Lower lobe of right lung (tissue), 2 donors: ENCODE measurements at regions not wholly inside any gene's neighbourhood (a gene's known extent, or its start where the extent isn't known, plus 50 kb on each side); places are given as distances from the start of the nearest gene placed in this dataset.

Source experiments
- ATAC-seq, 2 donors: fragments of 200-7000 bp; cut with Tn5 transposase; one replicate each; pipeline ENCODE4 v1.9.1; 2020 to 2022; ENCODE audit warnings: mild to moderate bottlenecking in 2 of 2, moderate library complexity in 2 of 2
- DNase-seq: peaks from one replicate; pipeline ENCODE4 v3.0.0-alpha.2; 2020
- H3K27ac ChIP-seq: fragments of 200-600 bp; one replicate; pipeline ENCODE4 v1.8.0; 2022
- H3K27me3 ChIP-seq: fragments of 200-600 bp; one replicate; pipeline ENCODE4 v1.8.0; 2022; ENCODE audit warnings: low read depth
- H3K36me3 ChIP-seq: fragments of 200-600 bp; one replicate; pipeline ENCODE4 v1.8.0; 2022; ENCODE audit warnings: mild to moderate bottlenecking
- H3K4me1 ChIP-seq: fragments of 200-600 bp; one replicate; pipeline ENCODE4 v1.8.0; 2022
- H3K4me3 ChIP-seq: fragments of 200-600 bp; one replicate; pipeline ENCODE4 v1.8.0; 2022; ENCODE audit warnings: mild to moderate bottlenecking
- H3K9me3 ChIP-seq: fragments of 200-600 bp; one replicate; pipeline ENCODE4 v1.8.0; 2022
- intact Hi-C: fragments of 100-400 bp; cut with DNase I; formaldehyde crosslinking; loops from one replicate; pipeline ENCODE4 v1.11.0; 2022
- TF ChIP-seq, protein P1 (sequence below): fragments of 200-600 bp; IDR thresholded peaks from one replicate; pipeline ENCODE4 v1.8.0; 2022; ENCODE audit warnings: antibody characterized with exemption, mild to moderate bottlenecking
- donor health status: DM: no; HTN: yes; CAD: no; lungs with severe emphysema.

DNA sequence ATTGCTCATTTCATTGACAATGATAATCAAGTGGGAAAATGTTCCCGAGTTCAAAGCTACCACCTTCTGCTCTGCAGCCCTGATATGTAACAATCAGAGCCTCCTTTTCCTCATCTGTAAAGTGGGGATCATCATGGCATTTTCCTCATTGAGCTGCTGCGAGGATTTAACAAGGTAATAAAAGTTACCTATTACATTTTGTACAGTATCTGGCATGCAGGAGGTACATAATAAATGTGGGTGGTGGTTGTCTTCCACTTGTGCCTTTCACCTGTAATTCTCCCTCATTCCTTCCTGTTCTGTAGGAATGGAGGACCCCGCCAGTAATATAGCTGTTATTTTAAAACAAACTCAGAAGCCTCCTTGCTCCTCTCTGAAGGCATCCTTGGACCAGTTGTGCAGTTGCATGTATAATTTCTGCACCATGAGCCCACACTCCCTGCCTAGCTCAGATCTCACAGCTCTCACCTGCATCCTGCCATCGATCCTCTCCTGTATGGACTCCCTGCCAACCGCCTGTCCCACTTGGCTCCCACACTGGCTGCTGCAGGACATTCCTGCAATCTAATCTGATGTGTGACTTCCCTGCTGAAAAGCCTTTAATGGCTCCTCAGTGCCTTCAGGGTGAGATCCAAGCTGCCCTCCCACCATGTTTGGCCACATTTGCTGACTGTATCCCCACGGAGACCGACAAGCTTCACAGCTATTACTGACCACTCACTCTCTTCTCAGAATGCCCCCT lies 350.4 kb downstream of the EN1 start:
- no peak for DNase-seq
- no peaks in the 10 kb centered on the region for H3K9me3 ChIP-seq
- no peaks in the 10 kb centered on the region for H3K4me1 ChIP-seq
- intact Hi-C loops = no loop called here
- no peak for ATAC-seq
- no peaks in the 10 kb centered on the region for H3K36me3 ChIP-seq
- TF ChIP-seq, protein P1, sequence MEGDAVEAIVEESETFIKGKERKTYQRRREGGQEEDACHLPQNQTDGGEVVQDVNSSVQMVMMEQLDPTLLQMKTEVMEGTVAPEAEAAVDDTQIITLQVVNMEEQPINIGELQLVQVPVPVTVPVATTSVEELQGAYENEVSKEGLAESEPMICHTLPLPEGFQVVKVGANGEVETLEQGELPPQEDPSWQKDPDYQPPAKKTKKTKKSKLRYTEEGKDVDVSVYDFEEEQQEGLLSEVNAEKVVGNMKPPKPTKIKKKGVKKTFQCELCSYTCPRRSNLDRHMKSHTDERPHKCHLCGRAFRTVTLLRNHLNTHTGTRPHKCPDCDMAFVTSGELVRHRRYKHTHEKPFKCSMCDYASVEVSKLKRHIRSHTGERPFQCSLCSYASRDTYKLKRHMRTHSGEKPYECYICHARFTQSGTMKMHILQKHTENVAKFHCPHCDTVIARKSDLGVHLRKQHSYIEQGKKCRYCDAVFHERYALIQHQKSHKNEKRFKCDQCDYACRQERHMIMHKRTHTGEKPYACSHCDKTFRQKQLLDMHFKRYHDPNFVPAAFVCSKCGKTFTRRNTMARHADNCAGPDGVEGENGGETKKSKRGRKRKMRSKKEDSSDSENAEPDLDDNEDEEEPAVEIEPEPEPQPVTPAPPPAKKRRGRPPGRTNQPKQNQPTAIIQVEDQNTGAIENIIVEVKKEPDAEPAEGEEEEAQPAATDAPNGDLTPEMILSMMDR = no peak
- no peak overlapping the region for H3K4me3 ChIP-seq
- H3K27ac ChIP-seq = no peak overlapping the region
- H3K27me3 ChIP-seq = peaks cover 6% of the 10 kb centered on the region

DNA sequence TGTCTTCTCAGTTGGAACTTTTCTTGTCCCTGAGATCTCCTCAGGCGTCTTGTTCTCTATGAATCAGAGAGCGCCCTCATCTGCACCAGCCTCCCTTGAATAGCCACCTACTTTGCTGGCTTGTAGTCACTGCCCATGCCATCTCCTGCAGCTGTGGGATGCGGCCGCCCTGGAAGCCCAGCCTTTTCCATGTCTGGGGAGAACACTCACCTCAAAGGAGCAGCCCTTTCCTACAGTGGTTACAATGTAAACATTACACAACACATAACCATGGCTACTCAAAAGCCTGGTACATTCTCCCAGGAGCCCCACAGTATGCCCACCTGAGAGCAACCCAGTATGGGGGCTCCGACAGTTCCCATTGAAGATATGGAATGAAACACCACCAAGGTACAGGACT lies 351.0 kb downstream of the EN1 start:
- Histone ChIP-seq H3K4me3 (no peak overlapping the region), H3K36me3 (no peaks in the 10 kb centered on the region), H3K4me1 (no peaks in the 10 kb centered on the region), H3K9me3 (no peaks in the 10 kb centered on the region), H3K27me3 (peaks cover 6% of the 10 kb centered on the region), H3K27ac (no peak overlapping the region)
- ATAC-seq = no peak
- intact Hi-C loops = no loop called here
- TF ChIP-seq, protein P1 = no peak
- no peak for DNase-seq

DNA sequence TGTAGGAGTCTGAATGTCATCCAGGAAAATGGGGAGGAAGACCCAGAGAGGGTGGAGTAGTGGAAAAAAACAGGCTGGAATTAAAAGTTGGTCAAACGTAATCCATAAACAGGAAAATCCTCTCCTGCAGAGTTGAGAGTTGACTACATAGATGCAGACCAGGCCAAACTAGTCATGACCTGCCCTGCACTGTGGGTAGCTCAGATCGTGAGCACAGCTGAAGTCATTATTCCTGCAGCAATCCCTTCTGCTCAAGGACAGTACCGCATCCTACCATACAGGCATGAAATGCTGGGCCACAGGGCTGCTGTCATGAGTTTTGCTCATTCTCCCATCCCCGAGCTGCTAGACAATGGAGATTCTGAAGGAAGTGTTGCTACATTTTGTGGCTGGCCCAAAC lies 352.2 kb downstream of the EN1 start:
- ATAC-seq (no peak), DNase-seq (no peak)
- intact Hi-C loops = no loop called here
- H3K36me3 ChIP-seq = no peaks in the 10 kb centered on the region
- peaks cover 6% of the 10 kb centered on the region for H3K27me3 ChIP-seq
- H3K4me3 ChIP-seq = no peak overlapping the region
- no peak overlapping the region for H3K27ac ChIP-seq
- H3K4me1 ChIP-seq = no peaks in the 10 kb centered on the region
- TF ChIP-seq, protein P1 = no peak
- no peaks in the 10 kb centered on the region for H3K9me3 ChIP-seq

DNA sequence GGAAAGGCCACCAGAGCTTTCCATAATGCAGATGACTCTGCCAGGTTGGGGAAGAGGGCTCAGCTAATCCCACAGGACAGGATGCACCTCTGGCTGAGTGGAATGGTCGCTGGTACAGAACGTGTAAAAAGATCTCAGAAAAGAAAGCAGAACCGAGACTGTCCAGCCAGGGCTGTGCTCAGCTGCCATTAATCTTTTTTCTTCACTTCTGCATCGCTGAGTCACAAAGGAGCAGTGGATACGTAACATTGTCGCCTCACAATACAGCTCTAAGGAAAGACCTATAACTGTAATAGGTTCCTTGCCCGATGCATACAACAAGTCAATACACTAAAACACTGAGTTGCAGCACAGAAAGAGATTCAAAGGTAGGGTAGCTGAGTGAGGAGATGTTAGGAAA lies 354.2 kb downstream of the EN1 start:
- Histone ChIP-seq H3K27ac (no peak overlapping the region), H3K4me1 (no peaks in the 10 kb centered on the region), H3K9me3 (no peaks in the 10 kb centered on the region), H3K4me3 (no peak overlapping the region), H3K36me3 (no peaks in the 10 kb centered on the region), H3K27me3 (peaks cover 11% of the 10 kb centered on the region)
- ATAC-seq (no peak), DNase-seq (no peak)
- intact Hi-C loops = no loop called here
- TF ChIP-seq, protein P1 = no peak

DNA sequence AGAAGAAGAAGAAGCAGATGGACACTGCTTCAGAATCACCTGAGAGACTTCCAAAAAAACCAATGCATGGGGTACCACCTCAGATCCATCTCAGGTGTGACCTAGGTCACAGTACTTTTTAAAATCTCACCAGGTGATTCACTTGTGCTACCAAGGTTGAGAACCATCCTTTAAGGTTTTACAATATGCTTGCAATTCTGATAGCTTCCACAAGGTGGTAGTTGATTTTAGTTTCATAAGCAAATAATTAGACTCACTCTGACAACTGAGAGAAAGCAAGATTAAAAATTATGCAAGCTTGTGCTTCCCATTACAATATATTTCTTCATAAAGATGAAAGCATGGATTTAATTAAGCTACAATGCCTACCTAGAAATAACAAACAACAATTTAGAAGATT lies 355.1 kb downstream of the EN1 start:
- Histone ChIP-seq H3K27me3 (peaks cover 7% of the 10 kb centered on the region), H3K4me1 (no peaks in the 10 kb centered on the region), H3K9me3 (no peaks in the 10 kb centered on the region), H3K4me3 (no peak overlapping the region), H3K27ac (no peak overlapping the region), H3K36me3 (no peaks in the 10 kb centered on the region)
- intact Hi-C loops = no loop called here
- DNase-seq (no peak), ATAC-seq (no peak)
- TF ChIP-seq, protein P1 = no peak
